CD4-positive, alpha-beta T cell treated with Interleukin-1 beta for 1 hour (primary cell): ENCODE measurements at regions not wholly inside any gene's neighbourhood (a gene's known extent, or its start where the extent isn't known, plus 50 kb on each side); places are given as distances from the start of the nearest gene placed in this dataset.

Source experiments
- DNase-seq, 2 donors: peaks; one replicate each; pipeline ENCODE4 v3.0.0-alpha.2; 2020 to 2022

GRCh38 chr7:13336227-13336626 is 648.8 kb downstream of the ARL4A start:
- no peak for DNase-seq

GRCh38 chr7:13352677-13353076 is 636.8 kb downstream of the ETV1 start:
- DNase-seq, result no peak

GRCh38 chr7:13359656-13360055 is 629.8 kb downstream of the ETV1 start:
- DNase-seq, result no peak

- DNase-seq, result no peak
These were observed 602.7 kb downstream of the ETV1 start for GRCh38 chr7:13386741-13387140.

- DNase-seq, result no peak
These were observed 581.6 kb downstream of the ETV1 start for GRCh38 chr7:13407911-13408310.

GRCh38 chr7:13411151-13411550 is 578.3 kb downstream of the ETV1 start:
- no peak for DNase-seq

GRCh38 chr7:13411636-13412035 is 577.8 kb downstream of the ETV1 start:
- no peak for DNase-seq

GRCh38 chr7:13414181-13414580 is 575.3 kb downstream of the ETV1 start:
- DNase-seq, result no peak

- no peak for DNase-seq
These were observed 574.8 kb downstream of the ETV1 start for GRCh38 chr7:13414661-13415107.

GRCh38 chr7:13416071-13416470 is 573.4 kb downstream of the ETV1 start:
- DNase-seq, result no peak

GRCh38 chr7:13416544-13416943 is 572.9 kb downstream of the ETV1 start:
- DNase-seq, result no peak

GRCh38 chr7:13420726-13421125 is 568.7 kb downstream of the ETV1 start:
- no peak for DNase-seq

- DNase-seq, result no peak
These were observed 567.7 kb downstream of the ETV1 start for GRCh38 chr7:13421776-13422175.

- no peak for DNase-seq
These were observed 555.5 kb downstream of the ETV1 start for GRCh38 chr7:13433946-13434345.

GRCh38 chr7:13442226-13442625 is 547.2 kb downstream of the ETV1 start:
- DNase-seq, result no peak

- no peak for DNase-seq
These were observed 541.8 kb downstream of the ETV1 start for GRCh38 chr7:13447637-13448036.

GRCh38 chr7:13448243-13448642 is 541.2 kb downstream of the ETV1 start:
- no peak for DNase-seq

GRCh38 chr7:13449460-13449859 is 540.0 kb downstream of the ETV1 start:
- no peak for DNase-seq

- DNase-seq, result no peak
These were observed 534.4 kb downstream of the ETV1 start for GRCh38 chr7:13454916-13455592.

- DNase-seq, result no peak
These were observed 531.7 kb downstream of the ETV1 start for GRCh38 chr7:13457790-13458189.

- no peak for DNase-seq
These were observed 522.5 kb downstream of the ETV1 start for GRCh38 chr7:13466874-13467547.

- DNase-seq, result no peak
These were observed 512.5 kb downstream of the ETV1 start for GRCh38 chr7:13476881-13477444.

- DNase-seq, result no peak
These were observed 500.1 kb downstream of the ETV1 start for GRCh38 chr7:13489386-13489785.

- DNase-seq, result no peak
These were observed 492.5 kb downstream of the ETV1 start for GRCh38 chr7:13496976-13497375.
